ENCODE measurements at regions not wholly inside any gene's neighbourhood (a gene's known extent, or its start where the extent isn't known, plus 50 kb on each side); places are given as distances from the start of the nearest gene placed in this dataset.

DNA sequence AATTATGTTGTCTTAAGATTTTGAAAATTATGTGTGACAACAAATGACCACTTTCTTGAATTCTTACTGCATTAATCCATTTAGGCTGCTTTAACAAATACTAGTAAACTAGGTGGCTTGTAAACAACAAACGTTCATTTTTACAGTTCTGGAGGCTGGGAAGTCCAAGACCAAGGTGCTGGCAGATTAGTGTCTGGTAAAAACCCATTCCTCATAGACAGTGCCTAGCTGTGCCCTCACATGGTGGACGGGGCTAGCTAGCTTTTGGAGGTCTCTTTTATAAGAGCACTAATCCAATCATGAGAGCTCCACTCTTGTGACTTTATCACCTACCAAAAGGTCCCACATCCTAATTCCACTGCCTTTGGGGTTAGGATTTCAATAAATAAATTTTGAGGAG is 425.8 kb downstream of the SPRY1 start:
- TF ChIP-seq, protein P1, sequence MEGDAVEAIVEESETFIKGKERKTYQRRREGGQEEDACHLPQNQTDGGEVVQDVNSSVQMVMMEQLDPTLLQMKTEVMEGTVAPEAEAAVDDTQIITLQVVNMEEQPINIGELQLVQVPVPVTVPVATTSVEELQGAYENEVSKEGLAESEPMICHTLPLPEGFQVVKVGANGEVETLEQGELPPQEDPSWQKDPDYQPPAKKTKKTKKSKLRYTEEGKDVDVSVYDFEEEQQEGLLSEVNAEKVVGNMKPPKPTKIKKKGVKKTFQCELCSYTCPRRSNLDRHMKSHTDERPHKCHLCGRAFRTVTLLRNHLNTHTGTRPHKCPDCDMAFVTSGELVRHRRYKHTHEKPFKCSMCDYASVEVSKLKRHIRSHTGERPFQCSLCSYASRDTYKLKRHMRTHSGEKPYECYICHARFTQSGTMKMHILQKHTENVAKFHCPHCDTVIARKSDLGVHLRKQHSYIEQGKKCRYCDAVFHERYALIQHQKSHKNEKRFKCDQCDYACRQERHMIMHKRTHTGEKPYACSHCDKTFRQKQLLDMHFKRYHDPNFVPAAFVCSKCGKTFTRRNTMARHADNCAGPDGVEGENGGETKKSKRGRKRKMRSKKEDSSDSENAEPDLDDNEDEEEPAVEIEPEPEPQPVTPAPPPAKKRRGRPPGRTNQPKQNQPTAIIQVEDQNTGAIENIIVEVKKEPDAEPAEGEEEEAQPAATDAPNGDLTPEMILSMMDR (IDR thresholded peaks at IDR 0.05): no peak
- no peak for TF ChIP-seq POLR2A (IDR thresholded peaks at IDR 0.05)
- TF ChIP-seq EP300 (IDR thresholded peaks at IDR 0.05): no peak
